ENCODE measurements at regions not wholly inside any gene's neighbourhood (a gene's known extent, or its start where the extent isn't known, plus 50 kb on each side); places are given as distances from the start of the nearest gene placed in this dataset.

GRCh38 chr5:130323804-130324454, 419.7 kb downstream of the CHSY3 start (continued):
- peak; percentile 84 to 90 for TF ChIP-seq IKZF2 (IDR thresholded peaks at IDR 0.05)
- TF ChIP-seq NRF1 (conservative IDR thresholded peaks at IDR 0.05; ENCODE audit: low read depth, low read length) = no peak
- no peak for TF ChIP-seq MXI1 (IDR thresholded peaks at IDR 0.05; ENCODE audit: low read depth, low read length)
- TF ChIP-seq FOS (IDR thresholded peaks at IDR 0.05; ENCODE audit: borderline replicate concordance, extremely low read depth, insufficient read length) = no peak
- TF ChIP-seq ZNF207 (IDR thresholded peaks at IDR 0.05; ENCODE audit: borderline replicate concordance) = no peak
- TF ChIP-seq SMAD5 (IDR thresholded peaks at IDR 0.05; ENCODE audit: low read depth) = no peak
- TF ChIP-seq MYB (IDR thresholded peaks at IDR 0.05; ENCODE audit: borderline replicate concordance, low read depth, low read length) = peak; percentile 39; the same call in 1 of the 2 replicates
- 0 out of 2 replicates have a peak, but pooled peaks have one; percentile 64 for TF ChIP-seq RCOR1 (conservative IDR thresholded peaks at IDR 0.05; ENCODE audit: low read depth, low read length)
- no peak for TF ChIP-seq SKIL (IDR thresholded peaks at IDR 0.05; ENCODE audit: low read depth, poor library complexity, severe bottlenecking)
- no peak for TF ChIP-seq SIX5 (IDR thresholded peaks at IDR 0.05; ENCODE audit: low read depth, low read length, severe bottlenecking)
- TF ChIP-seq KLF5 (IDR thresholded peaks at IDR 0.05; ENCODE audit: partially characterized antibody) = no peak
- peak; percentile 90 for TF ChIP-seq NFIC (IDR thresholded peaks at IDR 0.05; ENCODE audit: low read depth, low read length)
- no peak for TF ChIP-seq SREBF2 (IDR thresholded peaks at IDR 0.05; ENCODE audit: low read length)
